ENCODE measurements at regions not wholly inside any gene's neighbourhood (a gene's known extent, or its start where the extent isn't known, plus 50 kb on each side); places are given as distances from the start of the nearest gene placed in this dataset.

DNA sequence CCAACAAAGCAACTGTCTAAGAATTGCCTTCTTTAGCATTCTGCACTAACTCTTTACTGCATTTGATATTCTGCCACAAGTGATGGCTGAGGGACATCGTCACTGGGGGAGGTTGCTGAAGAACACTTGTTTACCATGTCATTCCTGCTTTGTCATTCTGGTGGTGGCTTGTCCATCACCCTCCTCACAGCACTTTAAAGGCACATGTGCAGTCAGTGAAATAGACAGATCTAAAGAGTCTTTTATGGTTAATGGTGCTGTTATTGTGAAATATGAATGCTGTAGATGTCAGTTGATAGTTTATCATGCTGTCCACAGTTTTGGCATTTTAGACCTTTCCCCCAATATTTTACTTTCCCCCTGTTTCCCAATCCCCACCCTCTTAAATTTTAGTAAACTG is 120.9 kb upstream of the TSC22D1 start:
- TF ChIP-seq GATA3 (IDR thresholded peaks at IDR 0.05; ENCODE audit: low read depth, low read length): no peak
- TF ChIP-seq GATA2 (IDR thresholded peaks at IDR 0.05; ENCODE audit: low read depth, low read length): no peak

Data from SH-SY5Y (cell line).